NB4 (cell line): ENCODE measurements at regions not wholly inside any gene's neighbourhood (a gene's known extent, or its start where the extent isn't known, plus 50 kb on each side); places are given as distances from the start of the nearest gene placed in this dataset.

Source experiments
- CTCF ChIP-seq: IDR thresholded peaks from one replicate; pipeline ENCODE4 v1.5.1; 2012; ENCODE audit warnings: low read depth, low read length
- MAX ChIP-seq: IDR thresholded peaks from 2 replicates; pipeline ENCODE4 v1.6.1; 2011; ENCODE audit warnings: low read depth, low read length
- MYC ChIP-seq: IDR thresholded peaks from 2 replicates; pipeline ENCODE4 v1.6.1; 2011; ENCODE audit warnings: low read depth, low read length
- POLR2A ChIP-seq: IDR thresholded peaks from 2 replicates; pipeline ENCODE4 v1.6.1; 2011; ENCODE audit warnings: mild to moderate bottlenecking; ENCODE audit not compliant: insufficient read length; ENCODE audit errors: extremely low read depth

GRCh38 chr2:129760669-129761068 lies 218.8 kb upstream of the RAB6C start:
- TF ChIP-seq MYC = no peak
- no peak for TF ChIP-seq POLR2A
- TF ChIP-seq CTCF = no peak
- TF ChIP-seq MAX = no peak
